GM12878 (cell line): ENCODE measurements at regions not wholly inside any gene's neighbourhood (a gene's known extent, or its start where the extent isn't known, plus 50 kb on each side); places are given as distances from the start of the nearest gene placed in this dataset.

ENCODE experiments used
- ATAC-seq: fragments of 200-7000 bp; cut with Tn5 transposase; 3 replicates; pipeline ENCODE4 v1.9.1; 2020; ENCODE audit warnings: mild to moderate bottlenecking, moderate library complexity
- BruUV-seq: library from RNA; stranded (reverse); fragments of 400-500 nt; replicated peaks from 2 replicates; lab custom pipeline; 2021; lab: Mats Ljungman, UMichigan
- CTCF ChIA-PET: fragments of 300-600 bp; sonication (Branson Sonifier 250); formaldehyde crosslinking; extraction: SDS; loops from one replicate; lab custom pipeline; 2021; ENCODE audit warnings: inconsistent platforms; lab: Yijun Ruan, JAX
- POLR2A ChIA-PET: fragments of 350-600 bp; formaldehyde crosslinking; extraction: SDS; loops from one replicate; lab custom pipeline; 2021; ENCODE audit warnings: inconsistent platforms; lab: Charles Lee
- RAD21 ChIA-PET: fragments of 300-600 bp; sonication (Branson Sonifier 250); formaldehyde crosslinking; loops from one replicate; lab custom pipeline; 2023; ENCODE audit warnings: antibody characterized with exemption; ENCODE audit not compliant: unreplicated experiment; lab: Charles Lee
- SMC1A ChIA-PET: fragments of 300-600 bp; sonication (Branson Sonifier 250); formaldehyde crosslinking; loops from one replicate; lab custom pipeline; 2023; ENCODE audit not compliant: unreplicated experiment, uncharacterized antibody; lab: Charles Lee
- DNase-seq: peaks from one replicate; pipeline ENCODE4 v3.0.0-alpha.2; 2011; ENCODE audit warnings: low read depth, low spot score
- FAIRE-seq: peaks from 3 replicates; lab custom pipeline; 2011; peaks lifted over from hg19 to GRCh38; lab: Jason Lieb, UNC
- H2AFZ ChIP-seq: 2 replicates; pipeline ENCODE4 v1.6.0; 2011; ENCODE audit warnings: low read depth, low read length, control low read depth; ENCODE audit not compliant: control insufficient read depth
- H3K27ac ChIP-seq: 2 replicates; pipeline ENCODE4 v1.5.1; 2011; ENCODE audit warnings: control low read depth; ENCODE audit not compliant: control insufficient read depth, insufficient read depth
- H3K27me3 ChIP-seq, 2 experiments: replicated peaks in 1 of 2; 2 replicates each; pipeline versions ENCODE4 v1.6.0 to v1.6.1; 2011; ENCODE audit warnings: low read length in 1 of 2; ENCODE audit not compliant: control insufficient read depth in 2 of 2, insufficient read depth in 2 of 2
- H3K36me3 ChIP-seq, 2 experiments: 2 replicates each; pipeline ENCODE4 v1.5.1; 2011; ENCODE audit warnings: low read length in 1 of 2; ENCODE audit not compliant: control insufficient read depth in 2 of 2, insufficient read depth in 2 of 2
- H3K4me1 ChIP-seq: 2 replicates; pipeline ENCODE4 v1.6.1; 2011; ENCODE audit warnings: mild to moderate bottlenecking, low read length, moderate library complexity, mixed read lengths; ENCODE audit not compliant: control insufficient read depth, insufficient read depth
- H3K4me2 ChIP-seq: 2 replicates; pipeline ENCODE4 v1.6.0; 2011; ENCODE audit warnings: control low read depth; ENCODE audit not compliant: control insufficient read depth, insufficient read depth
- H3K4me3 ChIP-seq: fragments of 200-600 bp; sonication (generic); 2 replicates; pipeline ENCODE4 v1.5.1; 2016
- H3K79me2 ChIP-seq: 2 replicates; pipeline ENCODE4 v1.6.0; 2011; ENCODE audit warnings: low read length; ENCODE audit not compliant: control insufficient read depth, insufficient read depth
- H3K9ac ChIP-seq: 2 replicates; pipeline ENCODE4 v1.8.0; 2011; ENCODE audit warnings: low read length, control low read depth, mixed read lengths; ENCODE audit not compliant: control insufficient read depth, insufficient read depth
- H3K9me3 ChIP-seq: replicated peaks from 3 replicates; pipeline ENCODE4 v1.5.1; 2011; ENCODE audit warnings: mild to moderate bottlenecking, low read length; ENCODE audit not compliant: control insufficient read depth, insufficient read depth
- H4K20me1 ChIP-seq: 2 replicates; pipeline ENCODE4 v1.6.0; 2011; ENCODE audit not compliant: control insufficient read depth, insufficient read depth
- CTCF ChIP-seq, 3 experiments: IDR thresholded peaks in 2 of 3; conservative IDR thresholded peaks in 1 of 3; 2 replicates each; pipeline ENCODE4 v1.5.1; 2011; ENCODE audit warnings: low read depth in 3 of 3, low read length in 3 of 3, mild to moderate bottlenecking in 3 of 3, control low read depth in 2 of 3, moderate library complexity in 2 of 3, inconsistent platforms in 1 of 3, mixed read lengths in 1 of 3; ENCODE audit not compliant: control insufficient read depth in 2 of 3, insufficient read depth in 1 of 3; ENCODE audit errors: extremely low read depth in 1 of 3
- ETV6 ChIP-seq, 2 experiments: fragments of 450-650 bp in 1 of 2; IDR thresholded peaks in 1 of 2; conservative IDR thresholded peaks in 1 of 2; 2 replicates each; pipeline ENCODE4 v1.6.1; 2014; ENCODE audit warnings: antibody characterized with exemption in 1 of 2, borderline replicate concordance in 1 of 2, low read depth in 1 of 2, mild to moderate bottlenecking in 1 of 2, moderate library complexity in 1 of 2
- FOXK2 ChIP-seq: fragments of 450-650 bp; IDR thresholded peaks from 2 replicates; pipeline ENCODE4 v1.6.1; 2017; ENCODE audit warnings: mild to moderate bottlenecking, moderate library complexity
- IRF3 ChIP-seq: fragments of 450-650 bp; IDR thresholded peaks from 2 replicates; pipeline ENCODE4 v1.6.1; 2014; ENCODE audit warnings: mild to moderate bottlenecking
- IRF4 ChIP-seq: IDR thresholded peaks from 2 replicates; pipeline ENCODE4 v1.6.1; 2011; ENCODE audit warnings: low read depth, low read length
- NR2C1 ChIP-seq: fragments of 450-650 bp; IDR thresholded peaks from 2 replicates; pipeline ENCODE4 v1.6.1; 2017; ENCODE audit warnings: antibody characterized with exemption, mild to moderate bottlenecking, moderate library complexity
- NR2F1 ChIP-seq: fragments of 450-650 bp; conservative IDR thresholded peaks from 2 replicates; pipeline ENCODE4 v1.6.1; 2017; ENCODE audit warnings: mild to moderate bottlenecking
- RAD21 ChIP-seq: IDR thresholded peaks from 2 replicates; pipeline ENCODE4 v1.6.1; 2011; ENCODE audit warnings: mild to moderate bottlenecking, low read depth, low read length, moderate library complexity; ENCODE audit not compliant: insufficient read depth
- RBBP5 ChIP-seq: fragments of 200-600 bp; sonication (generic); conservative IDR thresholded peaks from 2 replicates; pipeline ENCODE4 v1.6.1; 2016
- RUNX3 ChIP-seq: IDR thresholded peaks from 2 replicates; pipeline ENCODE4 v1.6.1; 2012; ENCODE audit warnings: low read length, inconsistent platforms
- SMC3 ChIP-seq: IDR thresholded peaks from 2 replicates; pipeline ENCODE4 v1.6.1; 2011; ENCODE audit warnings: low read length, improper control_type of control experiment, borderline replicate concordance
- YY1 ChIP-seq: IDR thresholded peaks from 2 replicates; pipeline ENCODE4 v1.6.1; 2011; ENCODE audit warnings: low read depth, mild to moderate bottlenecking, low read length
- ZNF384 ChIP-seq: IDR thresholded peaks from 2 replicates; pipeline ENCODE4 v1.6.1; 2012; ENCODE audit warnings: low read depth, mild to moderate bottlenecking, low read length, improper control_type of control experiment, borderline replicate concordance
- WGBS: methylation state at CpG from one replicate; pipeline ENCODE4 v1.1.6; 2016; ENCODE audit warnings: low lambda C conversion rate; ENCODE audit not compliant: insufficient replicate concordance, insufficient coverage; ENCODE audit errors: missing lambda C conversion rate; 5-methylcytosine and 5-hydroxymethylcytosine counted together
- in situ Hi-C: fragments of 300-500 bp; cut with MboI; formaldehyde crosslinking; loops from 9 replicates; pipeline ENCODE4 v1.14.3; 2018; ENCODE audit warnings: mixed read lengths
- intact Hi-C: fragments of 100-400 bp; cut with micrococcal nuclease; formaldehyde crosslinking; loops from one replicate; pipeline ENCODE4 v1.14.2; 2022; ENCODE audit not compliant: unreplicated experiment

GRCh38 chr9:7570107-7570720 lies 229.4 kb downstream of the DMAC1 start:
- in situ Hi-C loops: loop anchor here (10.0 kb wide), 1 partner anchor 1325 kb away; no protein-coding TSS in a partner anchor
- RAD21 ChIA-PET: interaction anchor here (1.1 to 1.4 kb wide), 2 partner anchors 202 to 1326 kb away, joined by 3 to 5 read pairs; no protein-coding TSS in a partner anchor
- H3K27ac ChIP-seq: no peak overlapping the region
- H3K36me3 ChIP-seq: no peaks in the 10 kb centered on the region
- no peaks in the 10 kb centered on the region for H4K20me1 ChIP-seq
- WGBS: 96% methylated on average over 1 of the region's 1 CpG
- ATAC-seq (peak; percentile 93), DNase-seq (peak; percentile 30), FAIRE-seq (peak; percentile 93)
- no peak overlapping the region for H3K4me2 ChIP-seq
- POLR2A ChIA-PET: no interaction called here
- CTCF ChIA-PET: interaction anchor here (0.6 to 2.5 kb wide), 15 partner anchors 9 to 1781 kb away, joined by 3 to 21 read pairs (median 4); no protein-coding TSS in a partner anchor
- H3K9me3 ChIP-seq: no peaks in the 10 kb centered on the region
- no peaks in the 10 kb centered on the region for H3K79me2 ChIP-seq
- TF ChIP-seq NR2F1: peak; percentile 70
- TF ChIP-seq FOXK2: no peak
- no peak for TF ChIP-seq IRF4
- peak; percentile 62; the same call in 1 of the 2 replicates for TF ChIP-seq YY1
- no peak for TF ChIP-seq IRF3
- no peak for TF ChIP-seq ZNF384
- no peak for TF ChIP-seq NR2C1
- peak; percentile 82 to 86 (median 84) for TF ChIP-seq CTCF (IDR thresholded peaks at IDR 0.05 in 2 of 3, conservative IDR thresholded peaks at IDR 0.05 in 1 of 3; ENCODE audit: control insufficient read depth in 2 of 3, extremely low read depth in 1 of 3, insufficient read depth in 1 of 3, low read depth in 3 of 3, low read length in 3 of 3)
- TF ChIP-seq SMC3: peak; percentile 78; the same call in 1 of the 2 replicates
- peak; percentile 92 for TF ChIP-seq RAD21
- TF ChIP-seq RBBP5: no peak
- TF ChIP-seq RUNX3: peak; percentile 37; the same call in 1 of the 2 replicates
- TF ChIP-seq ETV6 (conservative IDR thresholded peaks at IDR 0.05 in 1 of 2, IDR thresholded peaks at IDR 0.05 in 1 of 2; ENCODE audit: borderline replicate concordance in 1 of 2, low read depth in 1 of 2): no peak
- intact Hi-C loops: loop anchor here (5.0 kb wide), 2 partner anchors 262 to 1327 kb away; no protein-coding TSS in a partner anchor
- H3K4me1 ChIP-seq: no peaks in the 10 kb centered on the region
- no peak overlapping the region for H2AFZ ChIP-seq
- H3K4me3 ChIP-seq: no peak overlapping the region
- H3K27me3 ChIP-seq: no peaks in the 10 kb centered on the region; a peak in 2 of 4 replicates
- BruUV-seq: no TSS peak
- SMC1A ChIA-PET: interaction anchor here (1.0 to 1.3 kb wide), 3 partner anchors 9 to 228 kb away, joined by 3 to 5 read pairs (median 4); no protein-coding TSS in a partner anchor
- no peak overlapping the region for H3K9ac ChIP-seq
